OCI-LY3 (cell line): ENCODE measurements at regions not wholly inside any gene's neighbourhood (a gene's known extent, or its start where the extent isn't known, plus 50 kb on each side); places are given as distances from the start of the nearest gene placed in this dataset.

ENCODE experiments used
- CTCF ChIP-seq: fragments of 200-600, 300-600 bp; sonication (generic); IDR thresholded peaks from 2 replicates; pipeline ENCODE4 v1.5.1; 2014; ENCODE audit warnings: antibody characterized with exemption, low read length, low read depth
- EZH2phosphoT487 ChIP-seq: fragments of 200-600 bp; shearing (Covaris generic); IDR thresholded peaks from 2 replicates; pipeline ENCODE4 v1.6.1; 2018; ENCODE audit warnings: antibody characterized with exemption, mixed run types, low read depth

- no peak for TF ChIP-seq CTCF
- no peak for TF ChIP-seq EZH2phosphoT487
These were observed 191.7 kb upstream of the RNF32 start for GRCh38 chr7:156448918-156449317.
